ENCODE measurements at regions not wholly inside any gene's neighbourhood (a gene's known extent, or its start where the extent isn't known, plus 50 kb on each side); places are given as distances from the start of the nearest gene placed in this dataset.

DNA sequence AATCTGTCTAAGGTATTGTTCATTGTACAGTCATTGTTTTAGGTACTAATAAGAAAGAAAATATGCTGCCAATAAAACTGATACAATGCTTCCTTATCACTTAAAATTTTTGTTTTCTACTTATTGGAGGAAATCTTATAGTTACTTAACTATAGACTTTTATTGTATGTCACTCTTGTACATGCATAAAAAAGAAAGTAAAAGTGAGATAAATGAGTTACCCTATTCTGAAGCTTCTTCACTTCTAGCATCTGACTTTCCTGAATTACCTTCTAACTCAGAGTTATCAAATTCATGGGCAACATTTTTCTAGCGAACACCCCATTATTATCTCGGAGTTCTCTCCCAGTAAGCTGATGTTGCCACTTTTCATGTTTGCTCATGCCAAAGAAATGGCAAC lies 504.9 kb downstream of the SH2D4B start:
- POLR2A ChIA-PET, result no interaction called here
- H3K27ac Mint-ChIP-seq (ENCODE audit: unreplicated experiment), result no peak overlapping the region
- no peaks in the 10 kb centered on the region for H3K9me3 ChIP-seq
- no peaks in the 10 kb centered on the region for H3K36me3 ChIP-seq (ENCODE audit: control insufficient read depth, insufficient read depth, low read length)
- TF ChIP-seq, protein P1, sequence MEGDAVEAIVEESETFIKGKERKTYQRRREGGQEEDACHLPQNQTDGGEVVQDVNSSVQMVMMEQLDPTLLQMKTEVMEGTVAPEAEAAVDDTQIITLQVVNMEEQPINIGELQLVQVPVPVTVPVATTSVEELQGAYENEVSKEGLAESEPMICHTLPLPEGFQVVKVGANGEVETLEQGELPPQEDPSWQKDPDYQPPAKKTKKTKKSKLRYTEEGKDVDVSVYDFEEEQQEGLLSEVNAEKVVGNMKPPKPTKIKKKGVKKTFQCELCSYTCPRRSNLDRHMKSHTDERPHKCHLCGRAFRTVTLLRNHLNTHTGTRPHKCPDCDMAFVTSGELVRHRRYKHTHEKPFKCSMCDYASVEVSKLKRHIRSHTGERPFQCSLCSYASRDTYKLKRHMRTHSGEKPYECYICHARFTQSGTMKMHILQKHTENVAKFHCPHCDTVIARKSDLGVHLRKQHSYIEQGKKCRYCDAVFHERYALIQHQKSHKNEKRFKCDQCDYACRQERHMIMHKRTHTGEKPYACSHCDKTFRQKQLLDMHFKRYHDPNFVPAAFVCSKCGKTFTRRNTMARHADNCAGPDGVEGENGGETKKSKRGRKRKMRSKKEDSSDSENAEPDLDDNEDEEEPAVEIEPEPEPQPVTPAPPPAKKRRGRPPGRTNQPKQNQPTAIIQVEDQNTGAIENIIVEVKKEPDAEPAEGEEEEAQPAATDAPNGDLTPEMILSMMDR (IDR thresholded peaks at IDR 0.05; ENCODE audit: insufficient read depth in 1 of 2, low read depth in 1 of 2, low read length in 1 of 2, severe bottlenecking in 1 of 2, unreplicated experiment in 1 of 2), result no peak
- H3K4me1 ChIP-seq, result peaks cover 9% of the 10 kb centered on the region; the same call in 1 of the 2 replicates
- no peaks in the 10 kb centered on the region for H3K9me3 Mint-ChIP-seq (ENCODE audit: unreplicated experiment)
- no peak for DNase-seq
- H3K4me3 Mint-ChIP-seq (ENCODE audit: unreplicated experiment), result no peak overlapping the region
- CTCF ChIA-PET, result no interaction called here
- no peaks in the 10 kb centered on the region for H3K36me3 Mint-ChIP-seq (ENCODE audit: insufficient read depth, unreplicated experiment)
- no peaks in the 10 kb centered on the region for H3K27me3 ChIP-seq (replicated peaks; ENCODE audit: control insufficient read depth, insufficient read depth, low read length)
- intact Hi-C loops (cut with micrococcal nuclease; ENCODE audit: unreplicated experiment), result no loop called here
- H3K27me3 Mint-ChIP-seq (ENCODE audit: insufficient read depth, unreplicated experiment), result peaks cover 2% of the 10 kb centered on the region
- H3K4me3 ChIP-seq (ENCODE audit: low read depth, low read length), result no peak overlapping the region
- H3K4me1 Mint-ChIP-seq (ENCODE audit: low read depth, unreplicated experiment), result no peaks in the 10 kb centered on the region
- BruUV-seq (replicated peaks), result no TSS peak

DNA sequence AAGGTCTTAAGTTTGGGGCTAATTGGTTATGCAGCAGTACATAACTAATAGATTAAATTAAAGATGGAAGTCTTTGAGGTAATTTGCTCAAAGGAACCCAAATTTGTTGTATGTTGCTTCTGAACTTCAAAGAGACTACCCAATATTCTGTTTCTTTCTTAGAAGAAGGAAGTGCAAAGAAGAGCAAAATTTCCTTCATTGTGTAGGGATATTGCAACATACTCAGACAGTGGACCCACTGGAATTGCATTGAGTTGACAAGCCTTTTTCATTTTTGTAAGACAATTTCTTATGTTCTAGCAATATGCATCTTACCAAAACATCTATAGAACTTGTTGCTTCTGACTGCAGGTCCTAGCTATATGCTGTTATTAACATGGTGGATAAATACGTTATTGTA lies 527.8 kb downstream of the SH2D4B start:
- no peaks in the 10 kb centered on the region for H3K4me1 ChIP-seq
- H3K27me3 ChIP-seq (replicated peaks; ENCODE audit: control insufficient read depth, insufficient read depth, low read length), result no peaks in the 10 kb centered on the region
- no peaks in the 10 kb centered on the region for H3K36me3 ChIP-seq (ENCODE audit: control insufficient read depth, insufficient read depth, low read length)
- H3K9me3 Mint-ChIP-seq (ENCODE audit: unreplicated experiment), result no peaks in the 10 kb centered on the region
- DNase-seq, result no peak
- POLR2A ChIA-PET, result no interaction called here
- intact Hi-C loops (cut with micrococcal nuclease; ENCODE audit: unreplicated experiment), result no loop called here
- H3K9me3 ChIP-seq, result no peaks in the 10 kb centered on the region
- TF ChIP-seq, protein P1 (IDR thresholded peaks at IDR 0.05; ENCODE audit: insufficient read depth in 1 of 2, low read depth in 1 of 2, low read length in 1 of 2, severe bottlenecking in 1 of 2, unreplicated experiment in 1 of 2), result no peak
- no peaks in the 10 kb centered on the region for H3K27me3 Mint-ChIP-seq (ENCODE audit: insufficient read depth, unreplicated experiment)
- H3K4me3 Mint-ChIP-seq (ENCODE audit: unreplicated experiment), result no peak overlapping the region
- no peaks in the 10 kb centered on the region for H3K4me1 Mint-ChIP-seq (ENCODE audit: low read depth, unreplicated experiment)
- CTCF ChIA-PET, result no interaction called here
- H3K27ac Mint-ChIP-seq (ENCODE audit: unreplicated experiment), result no peak overlapping the region
- no peaks in the 10 kb centered on the region for H3K36me3 Mint-ChIP-seq (ENCODE audit: insufficient read depth, unreplicated experiment)
- H3K4me3 ChIP-seq (ENCODE audit: low read depth, low read length), result no peak overlapping the region
- no TSS peak for BruUV-seq (replicated peaks)

DNA sequence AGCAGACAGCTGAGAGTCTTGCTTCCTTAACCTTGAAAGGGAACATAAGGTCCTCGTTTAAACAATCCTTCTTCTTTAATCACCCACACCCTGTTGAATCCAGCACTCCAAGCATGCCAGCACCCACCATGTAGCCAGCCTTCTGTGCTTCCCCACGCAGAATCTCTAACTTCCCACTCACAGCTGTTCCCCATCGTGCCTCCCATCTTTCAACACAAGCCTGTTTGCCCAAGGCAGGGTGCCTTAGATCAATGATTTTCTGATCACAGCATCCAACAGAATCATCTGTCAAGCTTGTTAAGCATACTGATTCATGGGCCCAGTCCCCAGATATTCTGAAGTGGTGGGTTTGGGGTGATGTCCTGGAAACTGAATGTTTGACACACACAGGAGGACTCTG lies 530.8 kb downstream of the SH2D4B start:
- Histone ChIP-seq H3K9me3 (no peaks in the 10 kb centered on the region), H3K27me3 (replicated peaks; ENCODE audit: control insufficient read depth, insufficient read depth, low read length) (no peaks in the 10 kb centered on the region), H3K36me3 (ENCODE audit: control insufficient read depth, insufficient read depth, low read length) (no peaks in the 10 kb centered on the region), H3K4me1 (no peaks in the 10 kb centered on the region), H3K4me3 (ENCODE audit: low read depth, low read length) (no peak overlapping the region)
- TF ChIP-seq, protein P1 (IDR thresholded peaks at IDR 0.05; ENCODE audit: insufficient read depth in 1 of 2, low read depth in 1 of 2, low read length in 1 of 2, severe bottlenecking in 1 of 2, unreplicated experiment in 1 of 2), result no peak
- Mint-ChIP-seq H3K36me3 (ENCODE audit: insufficient read depth, unreplicated experiment) (no peaks in the 10 kb centered on the region), H3K9me3 (ENCODE audit: unreplicated experiment) (no peaks in the 10 kb centered on the region), H3K27me3 (ENCODE audit: insufficient read depth, unreplicated experiment) (peaks cover 5% of the 10 kb centered on the region), H3K27ac (ENCODE audit: unreplicated experiment) (no peak overlapping the region), H3K4me1 (ENCODE audit: low read depth, unreplicated experiment) (no peaks in the 10 kb centered on the region), H3K4me3 (ENCODE audit: unreplicated experiment) (no peak overlapping the region)
- ChIA-PET POLR2A (no interaction called here), CTCF (no interaction called here)
- intact Hi-C loops (cut with micrococcal nuclease; ENCODE audit: unreplicated experiment), result no loop called here
- no TSS peak for BruUV-seq (replicated peaks)
- no peak for DNase-seq
